K562 (cell line): ENCODE measurements at regions not wholly inside any gene's neighbourhood (a gene's known extent, or its start where the extent isn't known, plus 50 kb on each side); places are given as distances from the start of the nearest gene placed in this dataset.

Experiments used
- ATF7 ChIP-seq: fragments of 450-650 bp; IDR thresholded peaks from 2 replicates; pipeline ENCODE4 v1.7.1; 2014; ENCODE audit warnings: mild to moderate bottlenecking, moderate library complexity
- CTCFL ChIP-seq: IDR thresholded peaks from 2 replicates; pipeline ENCODE4 v1.6.1; 2011; ENCODE audit warnings: borderline replicate concordance, low read depth, mild to moderate bottlenecking, moderate library complexity, low read length; ENCODE audit not compliant: insufficient read depth, poor library complexity, severe bottlenecking
- HDAC2 ChIP-seq: fragments of 450-650 bp; IDR thresholded peaks from 2 replicates; pipeline ENCODE4 v1.6.1; 2016; ENCODE audit warnings: mild to moderate bottlenecking
- HMGN3 ChIP-seq: IDR thresholded peaks from 2 replicates; pipeline ENCODE4 v1.6.1; 2011; ENCODE audit warnings: borderline replicate concordance, low read depth, mild to moderate bottlenecking, mixed read lengths, low read length; ENCODE audit not compliant: insufficient read length; ENCODE audit errors: extremely low read depth
- ILK ChIP-seq: fragments of 450-650 bp; IDR thresholded peaks from 2 replicates; pipeline ENCODE4 v1.6.1; 2016; ENCODE audit warnings: missing genetic modification characterization, low read depth, mild to moderate bottlenecking, missing compliant biosample characterization, moderate library complexity, borderline replicate concordance
- KDM5B ChIP-seq: fragments of 200-600 bp; sonication (generic); IDR thresholded peaks from 2 replicates; pipeline ENCODE4 v1.6.1; 2012; ENCODE audit warnings: low read depth, mild to moderate bottlenecking, moderate library complexity, low read length, control low read depth, inconsistent platforms; ENCODE audit not compliant: insufficient replicate concordance
- MED1 ChIP-seq: sonication (generic); formaldehyde crosslinking; IDR thresholded peaks from 2 replicates; pipeline ENCODE4 v1.8.1; 2023; ENCODE audit warnings: missing genetic modification reagents, borderline replicate concordance
- NBN ChIP-seq: fragments of 450-650 bp; IDR thresholded peaks from 2 replicates; pipeline ENCODE4 v1.6.1; 2016; ENCODE audit warnings: low read depth, mild to moderate bottlenecking
- NCOA1 ChIP-seq: fragments of 450-650 bp; IDR thresholded peaks from 2 replicates; pipeline ENCODE4 v1.6.1; 2016; ENCODE audit warnings: low read depth
- PATZ1 ChIP-seq: fragments of 250-450 bp; sonication (Bioruptor Pico); IDR thresholded peaks from 2 replicates; pipeline ENCODE4 v1.5.0; 2020; ENCODE audit warnings: mild to moderate bottlenecking, borderline replicate concordance
- PHF20 ChIP-seq: fragments of 450-650 bp; IDR thresholded peaks from 2 replicates; pipeline ENCODE4 v1.6.1; 2018; ENCODE audit not compliant: partially characterized antibody
- RB1 ChIP-seq: fragments of 450-650 bp; IDR thresholded peaks from 2 replicates; pipeline ENCODE4 v1.6.1; 2017; ENCODE audit warnings: low read depth, mild to moderate bottlenecking
- TCF7 ChIP-seq: sonication (generic); IDR thresholded peaks from 2 replicates; pipeline ENCODE4 v1.6.1; 2016; ENCODE audit warnings: antibody characterized with exemption, borderline replicate concordance
- TOE1 ChIP-seq, 2 experiments: fragments of 450-650 bp in 1 of 2; sonication (generic) in 1 of 2; formaldehyde crosslinking in 1 of 2; IDR thresholded peaks; 2 replicates each; pipeline versions ENCODE4 v1.7.1 to v1.8.0; 2016 to 2022; ENCODE audit warnings: borderline replicate concordance in 2 of 2, mild to moderate bottlenecking in 2 of 2, antibody characterized with exemption in 1 of 2, inconsistent platforms in 1 of 2, low read depth in 1 of 2, missing genetic modification reagents in 1 of 2, moderate library complexity in 1 of 2
- ZBTB7A ChIP-seq: IDR thresholded peaks from 2 replicates; pipeline ENCODE4 v1.6.1; 2011; ENCODE audit warnings: low read depth, mild to moderate bottlenecking, low read length, moderate library complexity, borderline replicate concordance; ENCODE audit not compliant: control insufficient read depth
- ZFPM2 ChIP-seq: fragments of 250-450 bp; sonication (Bioruptor Pico); IDR thresholded peaks from 2 replicates; pipeline ENCODE4 v1.5.1; 2022; ENCODE audit warnings: mild to moderate bottlenecking
- ZKSCAN1 ChIP-seq: fragments of 150-350 bp; IDR thresholded peaks from 2 replicates; pipeline ENCODE4 v1.6.1; 2016; ENCODE audit warnings: low read depth, low read length
- ZNF316 ChIP-seq: fragments of 450-650 bp; IDR thresholded peaks from 2 replicates; pipeline ENCODE4 v1.6.1; 2016
- ZNF507 ChIP-seq: conservative IDR thresholded peaks from 2 replicates; pipeline ENCODE4 v1.6.1; 2017; ENCODE audit warnings: missing genetic modification characterization, missing compliant biosample characterization
- ZNF592 ChIP-seq: fragments of 450-650 bp; IDR thresholded peaks from 2 replicates; pipeline ENCODE4 v1.6.1; 2017; ENCODE audit warnings: antibody characterized with exemption, mild to moderate bottlenecking
- ZNF79 ChIP-seq: fragments of 250-450 bp; sonication (Bioruptor Pico); IDR thresholded peaks from 2 replicates; pipeline ENCODE4 v1.4.0; 2020; ENCODE audit warnings: low read depth, mild to moderate bottlenecking, moderate library complexity

GRCh38 chr16:65769776-65770438, 596.6 kb upstream of the CDH5 start (continued):
- no peak for TF ChIP-seq TOE1 (IDR thresholded peaks at IDR 0.05; ENCODE audit: borderline replicate concordance)
- TF ChIP-seq TOE1 (CRISPR knock-in tag; IDR thresholded peaks at IDR 0.05; ENCODE audit: borderline replicate concordance, low read depth): no peak
- TF ChIP-seq RB1: no peak
- TF ChIP-seq ZKSCAN1: no peak
- peak; percentile 63 for TF ChIP-seq ZNF316
- TF ChIP-seq PATZ1: no peak
- TF ChIP-seq ATF7: peak; percentile 44
- TF ChIP-seq ZNF79 (CRISPR knock-in tag): no peak
- TF ChIP-seq ZFPM2 (CRISPR knock-in tag): no peak
- TF ChIP-seq ILK (tag): no peak
- no peak for TF ChIP-seq MED1 (CRISPR knock-in tag)
- TF ChIP-seq NCOA1: 0 out of 2 replicates have a peak, but pooled peaks have one; percentile 35
- TF ChIP-seq NBN: peak; percentile 24
- no peak for TF ChIP-seq HDAC2
- TF ChIP-seq ZBTB7A: no peak
- no peak for TF ChIP-seq KDM5B
- TF ChIP-seq TCF7: no peak
- TF ChIP-seq HMGN3: peak; percentile 35
- TF ChIP-seq ZNF507 (tag): no peak
- no peak for TF ChIP-seq ZNF592
- TF ChIP-seq CTCFL: no peak
- no peak for TF ChIP-seq PHF20
